A673 (cell line): ENCODE measurements at regions not wholly inside any gene's neighbourhood (a gene's known extent, or its start where the extent isn't known, plus 50 kb on each side); places are given as distances from the start of the nearest gene placed in this dataset.

Experiments
- BruUV-seq: library from RNA; stranded (reverse); fragments of 400-500 nt; replicated peaks from 2 replicates; lab custom pipeline; 2021; lab: Mats Ljungman, UMichigan
- CTCF ChIA-PET: fragments of 300-600 bp; sonication (Branson Sonifier 250); formaldehyde crosslinking; loops from one replicate; lab custom pipeline; 2022; ENCODE audit warnings: antibody characterized with exemption; lab: Charles Lee
- POLR2A ChIA-PET: fragments of 300-600 bp; sonication (Branson Sonifier 250); formaldehyde crosslinking; loops from one replicate; lab custom pipeline; 2022; ENCODE audit warnings: antibody characterized with exemption; ENCODE audit not compliant: low non-redundant PET; lab: Charles Lee
- DNase-seq: peaks from one replicate; pipeline ENCODE4 v3.0.0-alpha.2; 2015; ENCODE audit warnings: low spot score
- H3K27ac ChIP-seq: fragments of 200-600 bp; sonication (generic); 2 replicates; pipeline ENCODE4 v1.5.1; 2016; ENCODE audit warnings: mixed run types, low read depth, mild to moderate bottlenecking, mixed read lengths, antibody characterized with exemption, low read length; ENCODE audit not compliant: poor library complexity, severe bottlenecking
- H3K27me3 ChIP-seq: fragments of 200-600 bp; sonication (generic); replicated peaks from 2 replicates; pipeline ENCODE4 v1.6.1; 2017; ENCODE audit warnings: mixed run types, low read depth, mild to moderate bottlenecking, mixed read lengths, antibody characterized with exemption, low read length; ENCODE audit not compliant: insufficient read depth, poor library complexity
- H3K36me3 ChIP-seq: fragments of 200-600 bp; sonication (generic); 2 replicates; pipeline ENCODE4 v1.6.1; 2016; ENCODE audit warnings: mixed run types, mild to moderate bottlenecking, mixed read lengths, antibody characterized with exemption, low read length; ENCODE audit not compliant: insufficient read depth, poor library complexity, severe bottlenecking
- H3K4me1 ChIP-seq: fragments of 200-600 bp; sonication (generic); 2 replicates; pipeline ENCODE4 v1.6.1; 2017; ENCODE audit warnings: mixed run types, mild to moderate bottlenecking, mixed read lengths, antibody characterized with exemption, low read length; ENCODE audit not compliant: insufficient read depth, poor library complexity, severe bottlenecking
- H3K4me3 ChIP-seq: fragments of 200-600 bp; sonication (generic); 2 replicates; pipeline ENCODE4 v1.5.1; 2016; ENCODE audit warnings: low read depth, mixed run types, mild to moderate bottlenecking, mixed read lengths, low read length; ENCODE audit not compliant: poor library complexity, severe bottlenecking
- H3K9me3 ChIP-seq: fragments of 200-600 bp; sonication (generic); 2 replicates; pipeline ENCODE4 v1.6.1; 2016; ENCODE audit warnings: mixed run types, low read depth, mild to moderate bottlenecking, mixed read lengths, antibody characterized with exemption, low read length; ENCODE audit not compliant: poor library complexity, severe bottlenecking
- EZH2 ChIP-seq: fragments of 200-600 bp; sonication (generic); IDR thresholded peaks from 2 replicates; pipeline ENCODE4 v1.6.1; 2017; ENCODE audit warnings: borderline replicate concordance, low read depth, mild to moderate bottlenecking, mixed read lengths, antibody characterized with exemption, low read length; ENCODE audit not compliant: poor library complexity, severe bottlenecking
- intact Hi-C: fragments of 100-400 bp; cut with micrococcal nuclease; formaldehyde crosslinking; loops from one replicate; pipeline ENCODE4 v1.10.0; 2022; ENCODE audit not compliant: unreplicated experiment
- TF ChIP-seq, protein P1 (sequence below): fragments of 300-800, 200-600 bp; sonication (generic); conservative IDR thresholded peaks from 2 replicates; pipeline ENCODE4 v1.5.1; 2017; ENCODE audit warnings: low read depth, mild to moderate bottlenecking, antibody characterized with exemption, low read length, moderate library complexity, mixed read lengths

DNA sequence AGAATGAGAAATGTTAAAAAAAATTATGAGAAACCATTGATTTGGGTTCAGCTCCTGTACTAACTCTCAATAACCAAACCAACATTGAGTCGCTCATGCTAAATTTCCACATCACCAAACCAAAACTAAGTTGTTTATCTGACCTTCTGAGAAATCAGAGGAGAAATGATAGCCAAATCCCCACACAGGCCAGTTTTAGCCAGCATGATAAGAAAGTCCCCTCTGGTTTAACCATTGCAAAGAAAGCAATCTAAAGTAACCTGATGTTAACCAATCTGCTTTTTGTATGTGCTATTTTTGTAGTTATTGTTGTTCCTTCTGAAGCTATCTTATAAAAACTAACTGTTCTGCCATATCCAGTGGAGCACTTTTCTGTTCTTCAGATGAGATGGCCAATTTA, 599.7 kb downstream of the SLC16A7 start:
- Histone ChIP-seq H3K4me1 (no peaks in the 10 kb centered on the region), H3K27me3 (no peaks in the 10 kb centered on the region), H3K4me3 (no peak overlapping the region), H3K36me3 (no peaks in the 10 kb centered on the region), H3K9me3 (no peaks in the 10 kb centered on the region), H3K27ac (no peak overlapping the region)
- ChIA-PET CTCF (no interaction called here), POLR2A (no interaction called here)
- no TSS peak for BruUV-seq
- intact Hi-C loops = no loop called here
- no peak for DNase-seq
- no peak for TF ChIP-seq EZH2
- TF ChIP-seq, protein P1, sequence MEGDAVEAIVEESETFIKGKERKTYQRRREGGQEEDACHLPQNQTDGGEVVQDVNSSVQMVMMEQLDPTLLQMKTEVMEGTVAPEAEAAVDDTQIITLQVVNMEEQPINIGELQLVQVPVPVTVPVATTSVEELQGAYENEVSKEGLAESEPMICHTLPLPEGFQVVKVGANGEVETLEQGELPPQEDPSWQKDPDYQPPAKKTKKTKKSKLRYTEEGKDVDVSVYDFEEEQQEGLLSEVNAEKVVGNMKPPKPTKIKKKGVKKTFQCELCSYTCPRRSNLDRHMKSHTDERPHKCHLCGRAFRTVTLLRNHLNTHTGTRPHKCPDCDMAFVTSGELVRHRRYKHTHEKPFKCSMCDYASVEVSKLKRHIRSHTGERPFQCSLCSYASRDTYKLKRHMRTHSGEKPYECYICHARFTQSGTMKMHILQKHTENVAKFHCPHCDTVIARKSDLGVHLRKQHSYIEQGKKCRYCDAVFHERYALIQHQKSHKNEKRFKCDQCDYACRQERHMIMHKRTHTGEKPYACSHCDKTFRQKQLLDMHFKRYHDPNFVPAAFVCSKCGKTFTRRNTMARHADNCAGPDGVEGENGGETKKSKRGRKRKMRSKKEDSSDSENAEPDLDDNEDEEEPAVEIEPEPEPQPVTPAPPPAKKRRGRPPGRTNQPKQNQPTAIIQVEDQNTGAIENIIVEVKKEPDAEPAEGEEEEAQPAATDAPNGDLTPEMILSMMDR = no peak

GRCh38 chr12:60196366-60196765, 600.5 kb downstream of the SLC16A7 start:
- POLR2A ChIA-PET = no interaction called here
- Histone ChIP-seq H3K36me3 (no peaks in the 10 kb centered on the region), H3K4me3 (no peak overlapping the region), H3K27me3 (no peaks in the 10 kb centered on the region), H3K4me1 (no peaks in the 10 kb centered on the region), H3K27ac (no peak overlapping the region), H3K9me3 (no peaks in the 10 kb centered on the region)
- no peak for TF ChIP-seq EZH2
- TF ChIP-seq, protein P1 = no peak
- CTCF ChIA-PET = no interaction called here
- BruUV-seq = no TSS peak
- DNase-seq = no peak
- intact Hi-C loops = no loop called here

GRCh38 chr12:60197589-60197988, 601.8 kb downstream of the SLC16A7 start:
- Histone ChIP-seq H3K27ac (no peak overlapping the region), H3K9me3 (no peaks in the 10 kb centered on the region), H3K4me1 (no peaks in the 10 kb centered on the region), H3K27me3 (no peaks in the 10 kb centered on the region), H3K36me3 (no peaks in the 10 kb centered on the region), H3K4me3 (no peak overlapping the region)
- no peak for TF ChIP-seq EZH2
- TF ChIP-seq, protein P1 = no peak
- no TSS peak for BruUV-seq
- no peak for DNase-seq
- intact Hi-C loops = no loop called here
- ChIA-PET CTCF (no interaction called here), POLR2A (interaction anchor here (0.6 kb wide), 1 partner anchor 83 kb away, joined by 3 read pairs; no protein-coding TSS in a partner anchor)
